HG02623 (cell line): ENCODE measurements at regions not wholly inside any gene's neighbourhood (a gene's known extent, or its start where the extent isn't known, plus 50 kb on each side); places are given as distances from the start of the nearest gene placed in this dataset.

ENCODE experiments used
- ATAC-seq: cut with Tn5 transposase; IDR thresholded peaks from one replicate; pipeline ENCODE4 v1.9.1; 2021; ENCODE audit warnings: moderate library complexity; ENCODE audit not compliant: unreplicated experiment

DNA sequence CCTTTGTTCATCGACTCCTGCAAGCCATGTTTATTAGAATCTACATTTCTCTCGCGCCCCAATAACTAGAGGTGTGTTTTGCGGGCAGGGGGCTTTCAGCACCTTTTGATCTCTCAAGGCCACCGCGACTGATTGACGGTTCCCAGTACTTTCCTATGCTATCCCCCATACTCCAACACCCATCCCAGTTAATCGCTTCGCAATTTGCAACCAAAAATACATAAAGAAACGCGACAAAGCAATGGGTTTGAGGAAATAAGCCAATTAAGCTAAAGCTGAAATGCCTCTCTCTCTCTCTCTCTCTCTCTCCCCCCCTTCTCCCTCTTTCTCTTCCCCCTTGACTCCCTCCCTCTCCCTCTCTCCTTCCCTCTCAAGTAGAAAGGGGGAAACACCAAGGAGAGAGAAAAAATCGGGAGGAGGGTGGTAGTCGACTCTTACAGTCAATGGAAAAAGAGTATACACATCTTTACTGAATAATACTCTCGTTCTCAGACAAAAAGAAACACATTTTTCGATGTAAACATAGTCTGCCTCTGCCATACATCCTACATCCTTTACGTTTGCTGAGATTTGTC is 128.0 kb upstream of the DPYD start:
- ATAC-seq: no peak

DNA sequence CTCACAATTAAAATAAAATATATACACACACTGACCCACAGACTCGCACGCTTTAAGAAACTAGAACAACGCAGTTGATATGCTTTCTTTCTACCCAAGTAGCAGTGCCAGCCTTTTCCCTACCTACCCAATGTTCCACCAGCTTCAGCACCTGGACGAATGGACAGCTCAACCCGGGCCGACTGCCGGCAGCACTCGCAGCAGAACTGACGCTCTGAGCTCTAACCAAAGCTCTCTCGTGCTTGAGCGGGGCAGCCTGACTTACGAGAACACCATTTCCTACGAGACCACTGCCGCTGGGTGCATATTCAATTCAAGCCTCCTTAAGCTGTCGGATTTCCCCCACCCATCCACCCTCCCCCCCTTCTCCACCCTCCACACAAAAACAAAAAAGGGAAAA is 127.4 kb upstream of the DPYD start:
- no peak for ATAC-seq

DNA sequence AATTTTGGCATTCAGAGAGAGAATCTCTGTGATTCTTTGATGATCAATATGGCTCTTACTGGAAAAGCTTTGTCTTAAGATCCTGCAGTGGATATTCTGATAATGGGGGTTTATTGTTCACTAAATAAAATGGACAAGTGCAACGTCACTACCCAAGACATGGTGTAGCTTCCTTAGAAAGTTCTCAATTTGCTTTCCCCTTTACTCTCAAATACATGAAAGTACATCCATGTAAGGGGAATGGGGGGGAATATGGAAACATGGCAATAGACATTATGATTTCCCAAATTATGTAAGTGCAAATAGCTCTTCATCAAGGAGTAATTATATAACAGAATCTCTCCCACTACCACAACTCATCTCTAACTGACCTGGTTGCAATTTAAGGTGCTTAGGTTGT is 126.3 kb upstream of the DPYD start:
- ATAC-seq: no peak

DNA sequence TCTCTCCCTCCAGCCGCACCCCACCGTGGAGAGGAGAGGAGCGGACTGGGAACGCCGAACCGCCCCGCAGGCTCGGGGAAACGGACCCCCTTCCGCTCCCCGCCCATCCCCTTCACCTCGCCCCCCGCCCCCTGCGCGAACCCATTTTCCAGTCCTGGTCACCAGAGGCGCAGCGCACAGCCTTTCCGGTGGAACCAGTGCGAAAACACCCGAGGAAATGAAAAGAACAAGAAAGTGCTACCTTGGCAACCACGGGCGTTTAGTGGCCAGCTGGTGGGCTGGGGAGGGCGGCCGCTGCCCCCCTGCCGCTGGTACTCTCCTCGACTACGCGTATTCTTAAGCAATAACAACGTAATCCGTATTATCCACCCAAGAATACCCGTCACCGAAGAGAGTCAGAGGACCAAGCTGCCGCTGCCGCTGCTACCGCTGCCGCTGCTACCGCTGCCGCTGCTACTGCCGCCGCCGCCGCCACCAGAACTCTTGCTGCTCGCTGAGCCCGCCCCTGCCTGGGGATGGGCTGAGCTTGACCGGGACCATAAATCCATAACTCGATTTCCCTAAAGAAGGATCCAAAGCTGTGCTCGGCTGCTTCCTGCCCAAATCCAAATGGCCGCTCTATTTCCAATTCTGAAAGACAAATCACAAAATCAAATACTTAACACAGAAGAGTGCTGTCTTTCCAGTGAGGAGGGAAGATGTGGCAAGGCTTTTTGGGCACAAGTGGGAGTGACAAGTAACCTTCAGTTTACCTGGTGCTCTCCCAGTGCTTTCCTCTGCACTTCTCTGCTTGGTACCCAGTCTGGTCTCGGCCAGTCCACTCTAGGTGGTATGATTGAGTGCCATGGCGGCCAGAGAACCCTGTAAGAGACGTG is 125.2 kb upstream of the DPYD start:
- ATAC-seq: no peak

DNA sequence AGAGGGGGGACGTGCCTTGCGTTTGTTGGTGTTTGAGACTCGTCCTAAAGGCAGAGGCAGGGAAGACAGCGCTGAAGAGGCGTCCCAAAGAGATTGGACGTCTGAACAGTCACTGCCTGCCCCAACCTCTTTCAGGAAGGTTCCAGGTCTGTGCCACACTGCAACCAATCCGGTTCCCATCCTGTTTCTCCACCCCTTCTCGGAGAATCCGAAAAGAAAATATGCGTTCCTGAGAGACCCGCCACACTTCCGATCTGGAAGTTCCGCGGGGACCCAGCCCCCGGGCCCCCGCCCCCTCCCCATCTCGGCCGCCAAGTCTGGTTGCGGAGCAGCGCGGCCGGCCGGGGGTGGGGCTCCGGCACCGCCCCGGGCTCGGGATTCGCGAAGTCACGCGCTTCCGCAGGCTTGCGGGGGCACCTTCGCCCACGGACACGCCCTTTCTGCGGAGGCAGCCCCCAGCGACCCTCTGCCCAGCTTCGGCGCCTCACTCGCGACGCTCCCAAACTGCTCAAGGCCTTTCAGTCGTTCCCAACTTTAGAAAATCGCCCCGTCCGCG is 124.5 kb upstream of the DPYD start:
- no peak for ATAC-seq

DNA sequence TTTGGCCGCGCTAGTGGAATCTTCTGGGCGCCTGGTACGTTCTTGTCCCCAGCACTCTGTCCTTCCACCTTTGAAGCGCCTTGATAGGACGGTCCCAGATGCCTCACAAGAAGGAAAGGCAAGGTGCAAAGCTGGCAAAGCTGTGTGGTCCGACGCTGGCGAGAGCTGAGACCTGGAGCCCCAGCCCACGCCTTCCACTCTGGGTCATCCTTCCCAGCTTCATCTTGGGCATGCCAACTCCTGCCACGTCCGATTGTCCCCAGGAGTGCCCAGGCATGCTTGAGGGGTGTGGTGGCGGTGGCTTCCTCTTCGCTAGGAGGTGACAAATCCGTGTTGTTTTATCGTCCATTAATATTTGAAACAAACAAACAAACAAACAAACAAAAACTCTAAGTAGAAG is 123.9 kb upstream of the DPYD start:
- no peak for ATAC-seq

DNA sequence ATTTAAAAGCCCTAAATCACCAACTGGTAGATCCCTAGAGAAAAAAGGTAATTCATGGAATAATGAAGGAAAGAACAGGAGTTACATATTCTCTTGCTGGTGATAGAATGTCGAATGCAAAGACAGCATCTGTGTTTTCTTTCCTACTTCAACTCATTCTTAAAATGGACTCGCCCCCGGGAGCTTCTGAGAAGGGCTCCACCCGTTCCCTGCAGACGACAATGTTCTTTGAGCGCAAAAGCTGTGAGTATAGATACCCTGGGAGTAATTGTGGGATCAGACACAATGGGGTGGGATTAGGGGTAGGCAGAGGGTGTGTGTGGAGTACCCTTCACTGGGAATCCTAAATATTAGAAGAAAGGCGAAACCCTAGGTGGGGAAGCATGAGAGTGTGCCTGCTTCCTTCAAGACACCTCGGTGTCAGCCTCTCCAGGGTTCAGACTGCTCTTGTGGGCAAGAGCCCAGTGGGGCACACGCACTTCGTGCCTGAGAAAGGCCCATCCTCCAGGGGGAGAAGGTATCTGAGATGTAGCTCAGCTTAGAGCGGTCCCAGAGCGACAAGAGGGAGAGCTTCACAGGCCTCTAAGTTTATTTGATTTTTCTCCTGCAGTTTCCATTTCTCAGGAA is 123.3 kb upstream of the DPYD start:
- ATAC-seq: no peak

DNA sequence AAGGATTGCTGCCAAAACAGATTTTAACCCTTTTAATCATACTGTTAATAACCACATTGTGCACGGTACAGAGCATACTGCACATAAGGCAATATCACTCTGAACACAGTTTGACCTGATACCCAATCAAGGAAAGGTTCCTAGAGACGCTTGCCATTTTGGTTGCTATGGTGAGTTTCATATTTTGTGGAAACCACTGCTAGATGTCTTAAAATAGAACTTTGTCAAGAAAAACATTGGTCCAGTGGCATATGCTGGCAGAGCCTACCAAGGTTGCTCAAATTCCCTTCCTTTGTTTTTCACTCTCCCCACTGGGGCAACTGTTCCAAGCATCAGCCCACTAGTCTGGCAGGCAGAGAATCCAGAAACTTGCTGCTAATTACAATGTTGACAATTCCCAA is 114.8 kb upstream of the DPYD start:
- no peak for ATAC-seq

DNA sequence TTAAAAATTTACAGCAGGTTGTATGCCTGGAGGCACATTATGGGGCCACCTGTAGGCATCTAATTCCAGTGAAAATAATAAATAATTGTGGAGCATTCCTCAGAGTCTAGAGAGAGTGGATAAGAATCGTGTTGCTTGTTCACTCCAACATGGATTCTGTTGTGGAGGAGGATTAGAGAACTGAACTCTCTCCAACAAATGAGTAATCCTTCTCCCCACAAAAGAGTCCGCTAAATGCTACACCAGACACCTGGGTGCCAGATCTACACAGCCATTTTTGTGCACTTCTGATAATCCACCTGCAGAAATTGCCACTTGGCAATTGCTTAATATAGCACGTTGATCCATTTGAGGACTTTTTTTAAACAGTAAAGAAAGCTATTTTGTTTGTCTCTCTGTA is 113.7 kb upstream of the DPYD start:
- no peak for ATAC-seq

DNA sequence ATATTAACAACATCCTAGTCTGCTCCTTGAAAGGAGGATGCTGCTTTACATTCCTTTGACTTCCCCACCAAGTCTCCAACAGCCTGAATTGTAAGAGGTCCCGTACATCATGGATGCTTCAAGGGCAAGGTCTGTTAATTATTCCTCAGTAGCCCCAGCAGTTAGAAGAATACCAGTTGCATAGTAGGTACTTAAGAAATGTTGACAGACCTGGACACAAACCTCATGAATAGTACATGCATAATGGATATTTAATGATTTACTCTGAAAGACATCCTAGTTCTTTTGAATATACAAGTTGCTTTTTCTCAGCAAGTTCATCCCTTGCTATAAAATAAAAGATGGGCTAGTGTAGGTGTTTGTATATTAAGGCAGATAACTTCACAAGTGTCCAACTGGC is 112.1 kb upstream of the DPYD start:
- ATAC-seq: no peak

DNA sequence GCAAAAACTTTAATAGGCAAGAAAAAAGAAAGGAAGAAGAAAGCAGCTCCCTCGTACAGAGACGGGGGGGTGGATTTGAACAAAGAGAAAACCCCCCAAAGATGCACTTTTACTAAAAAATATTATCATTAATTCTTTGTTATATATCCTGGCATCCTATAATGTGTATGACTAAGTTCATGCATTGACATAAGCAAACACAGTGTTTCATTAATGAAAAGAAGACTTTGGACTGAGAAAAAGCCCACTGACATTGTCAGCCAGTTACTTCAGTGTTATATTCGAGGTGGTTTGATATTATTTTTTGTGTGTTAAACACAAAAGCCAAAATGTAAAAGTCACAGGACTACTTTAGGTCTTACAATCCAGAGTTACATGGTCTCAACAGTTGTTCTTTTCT is 110.1 kb upstream of the DPYD start:
- no peak for ATAC-seq

DNA sequence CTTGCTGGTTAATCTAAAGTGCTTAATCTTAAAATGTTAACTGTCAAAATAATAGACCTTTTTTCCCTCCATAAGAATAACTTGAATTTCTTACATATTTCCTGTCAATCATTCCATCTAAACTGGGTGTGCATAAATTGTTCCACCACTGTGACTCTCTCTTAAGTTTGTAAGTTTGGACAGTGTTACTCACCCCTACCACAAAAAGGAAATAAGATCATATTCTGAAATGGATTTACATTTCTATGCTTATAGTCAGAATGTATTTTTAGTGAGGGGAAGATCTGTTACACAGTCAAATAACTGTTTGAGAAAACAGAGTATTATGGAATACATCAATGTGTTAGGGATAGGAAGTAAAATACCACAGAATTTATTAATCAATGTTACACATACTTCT is 109.6 kb upstream of the DPYD start:
- ATAC-seq: no peak

DNA sequence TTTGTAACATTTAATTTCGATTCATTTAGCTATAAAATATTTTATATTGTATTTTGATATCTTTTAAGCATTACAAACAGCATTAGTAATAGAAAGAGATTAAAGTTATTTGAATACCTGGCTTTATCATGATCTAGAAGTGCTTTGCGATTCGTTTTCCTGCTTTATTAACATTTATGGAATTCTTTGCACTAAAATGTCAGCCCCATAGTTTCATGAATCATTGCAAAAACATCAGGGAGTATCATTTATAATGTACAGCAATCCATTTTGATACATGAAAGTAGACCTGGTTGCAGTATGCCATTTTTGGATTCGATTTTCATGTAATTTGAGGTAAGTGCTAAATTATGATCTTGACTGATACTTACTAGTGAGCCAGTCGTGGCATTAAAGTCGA is 108.0 kb upstream of the DPYD start:
- ATAC-seq: no peak

DNA sequence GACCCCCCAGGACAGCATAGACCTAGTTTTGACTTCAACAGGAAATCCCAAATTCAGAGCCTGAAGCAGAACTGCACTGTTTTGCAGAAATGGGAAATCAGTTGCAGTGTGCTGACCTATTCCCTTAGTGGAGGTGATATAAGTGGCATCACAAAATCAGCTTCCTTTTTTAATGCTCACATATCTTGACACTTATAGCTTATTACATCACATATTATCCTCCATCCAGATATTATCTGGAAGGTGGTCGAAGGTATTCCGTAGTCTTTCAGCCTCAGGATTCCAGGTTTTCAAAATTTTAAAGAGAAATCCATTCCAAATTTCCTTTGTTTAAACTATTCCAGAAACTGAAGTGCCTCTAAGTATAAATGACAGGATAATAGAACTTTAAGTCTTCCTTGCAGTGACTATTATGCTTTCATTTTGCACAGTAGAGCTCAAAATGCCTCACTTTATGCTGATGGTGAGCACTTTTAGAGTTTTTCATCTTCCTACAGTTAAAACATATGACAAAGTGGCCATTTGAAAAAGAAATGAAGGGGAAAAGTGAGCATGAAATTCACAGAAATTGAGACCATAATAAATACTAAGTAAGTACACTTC is 106.4 kb upstream of the DPYD start:
- no peak for ATAC-seq

DNA sequence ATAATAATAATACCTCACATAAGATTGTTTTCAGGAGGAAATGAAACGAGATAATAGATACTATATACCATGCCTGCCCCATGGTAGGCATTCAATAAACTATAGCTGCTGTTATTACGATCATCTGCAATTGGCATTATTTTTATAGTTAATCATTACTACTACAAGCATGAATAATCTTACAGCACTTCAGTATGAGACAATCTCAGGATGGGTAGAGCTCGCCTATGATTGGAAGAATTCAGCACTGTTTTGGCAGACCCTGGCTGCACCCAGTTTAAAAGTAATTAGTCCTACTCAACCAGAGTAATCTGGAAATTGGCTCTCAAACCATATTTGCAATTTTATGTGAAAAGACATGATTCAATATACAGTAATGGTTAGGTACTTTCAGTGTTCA is 105.0 kb upstream of the DPYD start:
- no peak for ATAC-seq

DNA sequence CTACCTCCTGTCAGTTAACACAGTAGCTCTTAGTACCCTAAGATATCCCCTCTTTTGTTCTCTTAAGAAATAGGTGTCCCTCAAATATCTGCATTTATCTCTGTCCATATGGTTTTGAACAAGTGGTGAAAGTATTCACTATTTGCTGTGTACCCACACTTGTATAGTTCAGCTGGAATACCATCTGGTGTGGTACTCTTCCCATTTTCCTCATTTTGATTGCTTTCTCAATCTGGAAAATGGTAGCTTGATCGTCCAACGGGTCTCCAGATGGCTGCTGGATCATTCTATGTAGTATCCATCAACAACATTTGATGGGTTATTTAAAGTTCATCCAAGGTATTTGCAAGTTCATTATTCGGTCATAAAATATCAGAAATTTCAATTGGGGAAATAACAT is 100.3 kb upstream of the DPYD start:
- no peak for ATAC-seq

DNA sequence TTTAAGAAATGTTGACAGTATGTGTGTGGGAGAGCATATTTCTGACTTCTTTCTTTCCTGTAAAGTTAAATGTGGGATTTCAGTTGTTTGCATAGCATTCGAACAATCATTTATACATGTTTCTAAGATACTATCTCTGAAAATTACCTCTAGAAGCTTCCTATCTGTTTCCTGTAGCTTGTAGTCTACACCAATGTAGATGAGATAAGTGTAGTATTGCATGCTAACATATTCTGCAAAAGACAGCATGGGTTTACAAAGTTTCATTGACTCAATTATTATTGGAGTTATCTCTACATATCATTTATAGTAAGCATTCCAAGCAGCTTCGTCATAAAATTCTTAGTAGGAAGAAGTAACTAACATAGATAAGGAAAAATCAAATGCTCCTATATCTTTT is 98.9 kb upstream of the DPYD start:
- no peak for ATAC-seq

DNA sequence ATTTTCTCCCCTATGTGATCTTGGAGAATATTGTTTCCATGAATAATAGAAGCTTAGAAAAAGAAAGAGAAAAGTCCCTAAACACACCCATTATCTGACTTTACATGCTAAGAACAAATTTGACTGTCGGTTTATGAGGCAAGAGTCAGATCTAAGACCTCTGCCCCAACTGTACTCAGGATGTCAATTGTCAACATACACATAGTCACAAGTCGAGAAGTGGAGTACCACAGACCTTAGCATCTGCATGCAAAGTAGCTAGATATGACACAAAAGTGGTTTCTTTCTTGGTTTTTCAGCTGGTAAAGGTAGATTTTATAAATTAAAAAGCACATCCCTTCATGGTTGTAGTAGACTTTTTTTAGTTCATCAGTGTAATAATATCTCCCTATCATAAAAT is 97.2 kb upstream of the DPYD start:
- no peak for ATAC-seq

DNA sequence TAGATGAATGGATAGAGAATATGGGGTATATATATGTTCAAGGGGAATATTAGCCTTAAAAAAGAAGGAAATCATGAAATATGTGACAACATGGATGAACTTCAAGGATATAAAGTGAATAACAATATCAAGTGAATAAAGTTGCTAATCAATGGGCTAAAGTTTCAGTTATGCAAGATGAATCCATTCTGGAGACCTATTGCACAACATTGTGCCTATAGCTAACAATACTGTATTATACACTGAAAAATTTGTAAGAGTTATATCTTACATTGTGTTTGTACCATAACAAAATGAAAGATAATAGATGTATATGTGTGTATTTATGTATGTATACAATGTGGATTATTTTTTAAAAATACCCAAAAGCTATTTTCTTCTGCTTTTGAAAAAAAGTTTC is 96.3 kb upstream of the DPYD start:
- ATAC-seq: no peak

DNA sequence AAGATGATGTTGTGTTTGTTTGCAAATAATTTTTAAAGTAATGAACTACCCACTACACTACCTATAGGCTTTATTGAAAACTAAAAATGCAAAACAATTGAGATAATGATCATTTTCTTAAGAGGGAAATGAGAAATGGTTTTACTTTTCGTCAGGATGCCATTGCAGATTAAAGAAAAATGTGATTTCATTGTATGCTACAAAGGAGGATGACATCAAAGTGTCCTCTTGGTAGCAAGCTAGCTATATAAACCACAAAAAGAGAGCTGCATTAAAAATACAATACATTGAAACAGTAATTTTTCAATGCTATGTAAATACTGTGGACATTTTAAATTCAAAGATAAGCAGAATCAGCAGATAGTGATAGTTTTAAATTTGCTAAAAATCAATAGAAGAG is 87.5 kb upstream of the DPYD start:
- no peak for ATAC-seq

DNA sequence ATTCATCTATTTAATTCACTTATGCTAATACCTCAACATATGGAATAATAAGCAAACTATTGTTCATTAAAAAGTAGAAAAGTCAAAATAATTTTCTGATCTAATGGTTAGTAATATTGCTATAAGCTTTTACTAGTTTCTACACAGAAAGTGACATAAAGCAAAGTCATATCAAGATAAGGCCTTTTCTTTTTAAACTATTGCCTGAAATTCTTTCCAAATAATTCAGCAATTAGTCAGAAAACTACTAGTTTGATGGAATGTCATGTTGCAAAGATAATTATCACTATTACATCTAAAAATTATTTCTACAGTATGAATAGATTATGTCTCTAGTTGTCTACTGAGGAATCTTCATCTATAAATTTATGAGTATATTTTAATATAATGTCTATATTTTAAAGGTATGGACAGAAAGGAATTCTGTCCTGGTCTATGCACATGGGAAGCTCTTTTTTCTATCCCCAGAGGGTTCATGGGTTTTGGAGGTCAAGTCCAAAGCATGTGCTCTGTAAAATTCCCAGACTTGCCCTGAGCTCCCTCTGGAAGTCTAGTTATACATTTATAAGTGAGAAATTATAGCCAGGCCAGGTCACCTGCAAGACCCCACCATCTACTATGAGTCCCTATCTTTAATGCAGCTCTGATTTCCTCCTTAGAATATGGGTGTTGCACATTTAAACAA is 84.6 kb upstream of the DPYD start:
- ATAC-seq: no peak
